ENCODE measurements at regions not wholly inside any gene's neighbourhood (a gene's known extent, or its start where the extent isn't known, plus 50 kb on each side); places are given as distances from the start of the nearest gene placed in this dataset.

DNA sequence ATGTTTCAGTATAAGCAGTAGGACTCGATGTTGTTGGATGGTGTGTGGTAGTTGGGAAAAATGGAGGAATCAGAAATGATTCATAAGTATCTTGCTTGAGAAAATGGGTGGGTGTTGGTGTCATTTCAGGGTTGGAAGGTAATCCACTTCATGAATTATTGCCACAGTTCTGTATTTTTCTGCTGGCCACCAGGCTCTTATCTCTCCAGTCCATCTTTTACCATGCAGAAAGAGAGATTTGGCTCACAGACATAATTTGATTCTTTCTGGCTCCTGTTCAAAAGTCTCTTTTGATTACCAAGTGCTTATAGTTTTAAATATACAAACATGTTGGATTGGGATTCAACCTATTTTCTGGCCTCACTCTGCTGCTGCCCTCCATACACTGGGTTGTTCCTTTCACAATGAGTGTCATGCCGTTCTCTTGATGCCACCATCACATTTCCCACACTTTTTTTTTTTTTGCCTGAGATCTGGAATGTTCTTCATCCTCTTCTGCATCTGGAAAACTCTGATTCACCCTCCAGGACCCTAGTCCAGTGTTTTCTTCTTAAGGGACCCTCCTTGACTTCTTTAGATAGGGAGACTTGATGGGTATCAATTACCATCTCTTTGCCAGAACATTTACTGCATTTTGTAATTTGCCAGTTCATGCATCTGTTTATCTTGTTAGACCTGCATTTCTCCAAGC is 69.4 kb upstream of the GAP43 start:
- TF ChIP-seq, protein P1, sequence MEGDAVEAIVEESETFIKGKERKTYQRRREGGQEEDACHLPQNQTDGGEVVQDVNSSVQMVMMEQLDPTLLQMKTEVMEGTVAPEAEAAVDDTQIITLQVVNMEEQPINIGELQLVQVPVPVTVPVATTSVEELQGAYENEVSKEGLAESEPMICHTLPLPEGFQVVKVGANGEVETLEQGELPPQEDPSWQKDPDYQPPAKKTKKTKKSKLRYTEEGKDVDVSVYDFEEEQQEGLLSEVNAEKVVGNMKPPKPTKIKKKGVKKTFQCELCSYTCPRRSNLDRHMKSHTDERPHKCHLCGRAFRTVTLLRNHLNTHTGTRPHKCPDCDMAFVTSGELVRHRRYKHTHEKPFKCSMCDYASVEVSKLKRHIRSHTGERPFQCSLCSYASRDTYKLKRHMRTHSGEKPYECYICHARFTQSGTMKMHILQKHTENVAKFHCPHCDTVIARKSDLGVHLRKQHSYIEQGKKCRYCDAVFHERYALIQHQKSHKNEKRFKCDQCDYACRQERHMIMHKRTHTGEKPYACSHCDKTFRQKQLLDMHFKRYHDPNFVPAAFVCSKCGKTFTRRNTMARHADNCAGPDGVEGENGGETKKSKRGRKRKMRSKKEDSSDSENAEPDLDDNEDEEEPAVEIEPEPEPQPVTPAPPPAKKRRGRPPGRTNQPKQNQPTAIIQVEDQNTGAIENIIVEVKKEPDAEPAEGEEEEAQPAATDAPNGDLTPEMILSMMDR (IDR thresholded peaks at IDR 0.05), result no peak
- TF ChIP-seq POLR2A (IDR thresholded peaks at IDR 0.05), result no peak
